CD4-positive, alpha-beta T cell (primary cell): ENCODE measurements at regions not wholly inside any gene's neighbourhood (a gene's known extent, or its start where the extent isn't known, plus 50 kb on each side); places are given as distances from the start of the nearest gene placed in this dataset.

Experiments
- ATAC-seq: fragments of 200-7000 bp; cut with Tn5 transposase; one replicate; pipeline ENCODE4 v1.10.0; 2022; ENCODE audit warnings: mild to moderate bottlenecking; ENCODE audit not compliant: poor library complexity
- CTCF ChIA-PET: fragments of 350-600 bp; sonication (Branson Sonifier 250); formaldehyde crosslinking; loops from one replicate; lab custom pipeline; 2021; ENCODE audit warnings: antibody characterized with exemption, inconsistent platforms; lab: Charles Lee
- POLR2A ChIA-PET: fragments of 350-600 bp; sonication (Branson Sonifier 250); formaldehyde crosslinking; loops from one replicate; lab custom pipeline; 2021; ENCODE audit warnings: antibody characterized with exemption, inconsistent platforms; lab: Charles Lee
- DNase-seq, 14 experiments: peaks; one replicate each; pipeline ENCODE4 v3.0.0-alpha.2; 2013 to 2020; ENCODE audit warnings: mixed read lengths in 2 of 14
- H3K27ac ChIP-seq, 2 donors: one replicate each; pipeline versions ENCODE4 v1.5.1 to v1.7.0; 2013; ENCODE audit warnings: low read length in 2 of 2, low read depth in 1 of 2, mild to moderate bottlenecking in 1 of 2
- H3K27me3 ChIP-seq, 2 experiments: 1 replicate in 1 of 2; 2 replicates in 1 of 2; pipeline versions ENCODE4 v1.6.1 to v1.7.0; 2013; ENCODE audit warnings: low read length in 2 of 2, control low read depth in 1 of 2, mild to moderate bottlenecking in 1 of 2, moderate library complexity in 1 of 2; ENCODE audit not compliant: insufficient read depth in 2 of 2, control insufficient read depth in 1 of 2
- H3K36me3 ChIP-seq: one replicate; pipeline ENCODE4 v1.6.1; 2013; ENCODE audit warnings: low read length, control low read depth; ENCODE audit not compliant: insufficient read depth
- H3K4me1 ChIP-seq: one replicate; pipeline ENCODE4 v1.6.1; 2013; ENCODE audit warnings: low read length, control low read depth; ENCODE audit not compliant: insufficient read depth
- H3K4me3 ChIP-seq: one replicate; pipeline ENCODE4 v1.5.1; 2013; ENCODE audit warnings: mild to moderate bottlenecking, low read length, moderate library complexity
- H3K9me3 ChIP-seq, 2 experiments: 1 replicate in 1 of 2; 2 replicates in 1 of 2; pipeline versions ENCODE4 v1.6.1 to v1.7.0; 2013; ENCODE audit warnings: low read length in 2 of 2, mild to moderate bottlenecking in 2 of 2, control low read depth in 1 of 2, moderate library complexity in 1 of 2; ENCODE audit not compliant: control insufficient read depth in 1 of 2, insufficient read depth in 1 of 2
- H3K27ac Mint-ChIP-seq: one replicate; pipeline ENCODE4 v1.8.0; 2020; ENCODE audit warnings: mixed read lengths
- H3K27me3 Mint-ChIP-seq: one replicate; pipeline ENCODE4 v1.8.0; 2021; ENCODE audit warnings: mixed read lengths
- H3K36me3 Mint-ChIP-seq: one replicate; pipeline ENCODE4 v1.8.0; 2021; ENCODE audit warnings: low read depth, mixed read lengths
- H3K4me1 Mint-ChIP-seq: one replicate; pipeline ENCODE4 v1.8.0; 2021; ENCODE audit warnings: low read depth, mixed read lengths
- H3K4me3 Mint-ChIP-seq: one replicate; pipeline ENCODE4 v1.8.0; 2020; ENCODE audit warnings: mild to moderate bottlenecking, mixed read lengths
- H3K9me3 Mint-ChIP-seq: one replicate; pipeline ENCODE4 v1.8.0; 2020; ENCODE audit warnings: mixed read lengths
- CTCF ChIP-seq: fragments of 200-600 bp; IDR thresholded peaks from one replicate; pipeline ENCODE4 v1.8.0; 2022; ENCODE audit warnings: antibody characterized with exemption, mild to moderate bottlenecking
- intact Hi-C, 2 experiments: fragments of 100-400 bp; cut with DNase I in 1 of 2; cut with micrococcal nuclease in 1 of 2; formaldehyde crosslinking; loops; one replicate each; pipeline versions ENCODE4 v1.15.1 to v1.9.0; 2023 to 2025; cut with DNase I, micrococcal nuclease

GRCh38 chr16:81149614-81150013, 53.4 kb upstream of the GCSH start:
- no peak overlapping the region for H3K27ac Mint-ChIP-seq
- no peaks in the 10 kb centered on the region for H3K9me3 Mint-ChIP-seq
- H3K36me3 ChIP-seq = no peaks in the 10 kb centered on the region
- H3K4me1 ChIP-seq = no peaks in the 10 kb centered on the region
- intact Hi-C loops = no loop called here
- ChIA-PET POLR2A (no interaction called here), CTCF (no interaction called here)
- TF ChIP-seq CTCF = no peak
- H3K4me3 ChIP-seq = no peak overlapping the region
- H3K4me3 Mint-ChIP-seq = no peak overlapping the region
- H3K27ac ChIP-seq = no peak overlapping the region
- H3K4me1 Mint-ChIP-seq = no peaks in the 10 kb centered on the region
- H3K27me3 Mint-ChIP-seq = peaks cover 14% of the 10 kb centered on the region
- no peak for DNase-seq
- no peak for ATAC-seq
- no peaks in the 10 kb centered on the region for H3K27me3 ChIP-seq
- H3K9me3 ChIP-seq = no peaks in the 10 kb centered on the region
- H3K36me3 Mint-ChIP-seq = no peaks in the 10 kb centered on the region

- CTCF ChIA-PET = no interaction called here
Measured at GRCh38 chr16:81148277-81148676, 52.1 kb upstream of the GCSH start.

More at GRCh38 chr16:81148277-81148676, 52.1 kb upstream of the GCSH start:
- no peaks in the 10 kb centered on the region for H3K36me3 ChIP-seq
- H3K9me3 ChIP-seq = no peaks in the 10 kb centered on the region
- POLR2A ChIA-PET = no interaction called here
- no peak for DNase-seq
- Mint-ChIP-seq H3K4me1 (no peaks in the 10 kb centered on the region), H3K9me3 (no peaks in the 10 kb centered on the region), H3K27me3 (peaks cover 14% of the 10 kb centered on the region), H3K27ac (no peak overlapping the region), H3K36me3 (no peaks in the 10 kb centered on the region), H3K4me3 (no peak overlapping the region)
- intact Hi-C loops = no loop called here
- no peak for TF ChIP-seq CTCF
- no peaks in the 10 kb centered on the region for H3K27me3 ChIP-seq
- no peaks in the 10 kb centered on the region for H3K4me1 ChIP-seq
- no peak overlapping the region for H3K4me3 ChIP-seq
- no peak overlapping the region for H3K27ac ChIP-seq
- ATAC-seq = no peak
